ENCODE measurements at regions not wholly inside any gene's neighbourhood (a gene's known extent, or its start where the extent isn't known, plus 50 kb on each side); places are given as distances from the start of the nearest gene placed in this dataset.
"Not testable (repeated sequence)": the region's sequence is repeated elsewhere in the genome, so short reads cannot be mapped to it uniquely, and the experiment has no call there.

DNA sequence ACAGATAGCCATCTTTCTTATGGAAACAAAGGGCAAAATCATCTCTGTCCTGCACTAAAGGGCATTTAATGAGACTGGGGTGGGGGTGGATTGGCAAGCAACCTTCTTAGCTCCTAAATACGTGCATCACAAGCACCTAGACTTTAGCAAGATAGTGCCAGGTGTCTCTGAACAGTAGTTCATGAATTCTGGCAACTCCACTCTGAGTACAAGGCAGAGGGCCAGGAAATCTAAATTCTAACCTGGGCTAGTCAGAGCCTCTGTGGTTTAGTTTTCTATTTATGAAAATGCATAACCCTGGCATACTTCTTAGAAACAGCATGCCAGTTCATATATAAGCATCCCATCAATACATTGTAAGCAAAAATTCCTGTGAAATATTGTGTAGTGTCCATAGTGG is 788.5 kb downstream of the MCTP2 start:
- no peak for DNase-seq

DNA sequence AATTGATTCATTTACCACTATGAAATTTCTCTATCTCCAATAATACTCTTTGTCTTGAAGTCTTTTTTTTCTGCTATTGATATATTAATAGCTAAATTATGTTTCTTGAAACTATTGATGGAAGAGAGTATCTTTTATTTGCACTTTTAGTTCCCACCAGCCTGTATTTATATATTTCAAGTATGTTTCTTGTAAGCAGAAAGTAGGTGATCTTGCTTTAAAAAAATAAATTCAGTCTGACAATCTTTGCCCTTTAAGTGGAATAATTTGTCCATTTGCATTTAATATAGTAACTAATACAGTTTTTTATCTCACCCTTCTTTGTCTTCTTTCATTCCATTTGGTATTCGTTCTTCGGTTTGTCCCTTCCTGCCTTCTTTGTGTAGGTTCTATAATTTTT is 790.5 kb downstream of the MCTP2 start:
- DNase-seq: no peak

DNA sequence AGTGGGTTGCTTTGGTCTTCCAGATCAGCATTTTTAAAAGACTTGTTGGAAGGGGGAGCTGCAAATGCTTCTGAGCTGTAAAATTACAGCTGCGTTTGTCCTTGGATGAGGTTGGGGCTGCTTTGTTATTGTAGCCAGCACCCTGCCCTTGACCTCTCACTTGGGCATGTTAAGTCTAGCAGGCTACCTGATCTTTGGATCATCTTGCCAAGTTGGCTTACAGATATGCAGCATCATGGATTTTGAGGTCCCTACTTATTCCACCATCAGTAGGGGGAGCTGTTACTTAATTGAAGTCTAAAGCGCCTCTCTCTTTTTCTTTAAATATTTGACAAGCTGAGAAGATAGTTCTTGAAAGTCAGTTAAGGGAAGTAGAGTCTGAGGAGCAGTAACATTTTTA is 793.0 kb downstream of the MCTP2 start:
- no peak for DNase-seq

DNA sequence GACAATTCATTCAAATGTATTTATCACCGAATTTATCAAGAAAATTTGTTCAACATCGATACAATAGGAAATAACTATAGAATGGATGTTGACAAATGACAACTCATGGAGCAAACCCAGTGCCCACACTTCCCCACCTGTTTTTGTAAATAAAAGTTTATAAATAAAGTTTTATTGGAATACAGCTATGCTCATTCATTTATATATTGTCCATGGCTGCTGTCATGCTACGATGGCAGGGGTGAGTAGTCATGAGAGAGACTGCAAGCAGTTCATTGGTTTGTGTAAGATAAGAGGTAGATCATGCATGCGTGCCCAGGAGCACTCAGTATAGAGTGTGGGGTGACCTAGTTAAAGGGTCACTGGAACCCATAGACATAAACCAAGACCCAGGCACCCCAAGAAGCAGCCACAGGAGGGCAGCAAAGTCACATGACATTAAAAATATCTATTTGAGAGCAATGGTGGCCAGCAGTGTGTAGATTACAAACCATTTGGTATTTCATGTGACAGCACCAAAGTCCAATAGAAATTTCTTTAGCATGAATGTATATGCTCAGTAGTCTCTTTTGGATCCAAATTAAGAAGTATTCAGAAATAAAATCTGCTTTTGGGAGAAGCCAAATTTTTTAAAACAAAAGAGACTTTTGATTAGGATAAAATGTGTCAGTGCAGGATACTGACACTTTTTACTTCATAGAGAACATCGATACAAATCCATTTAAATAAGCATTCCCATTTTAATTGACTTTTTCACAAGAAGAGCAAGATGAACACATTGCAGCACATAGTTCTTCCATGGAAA is 794.8 kb downstream of the MCTP2 start:
- peak; percentile 14 for DNase-seq

DNA sequence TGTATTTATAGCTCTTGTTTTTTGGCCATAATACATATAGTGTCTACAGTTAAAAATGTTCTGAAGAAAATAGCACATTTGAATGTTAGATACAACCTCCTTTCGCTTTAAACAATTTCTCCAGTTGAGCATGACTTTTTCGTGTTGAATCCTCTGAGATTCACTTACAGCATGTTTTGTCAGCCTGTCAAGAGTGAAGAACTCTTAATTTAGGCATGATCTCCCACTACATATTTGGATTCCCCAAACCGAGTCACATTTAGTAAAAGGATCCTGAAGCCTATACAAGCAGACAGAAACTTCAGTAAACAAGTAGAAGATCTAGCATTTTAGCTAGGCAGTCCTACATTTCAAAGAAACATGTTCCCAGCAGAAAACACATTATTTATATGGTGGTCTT is 796.6 kb downstream of the MCTP2 start:
- DNase-seq: no peak

DNA sequence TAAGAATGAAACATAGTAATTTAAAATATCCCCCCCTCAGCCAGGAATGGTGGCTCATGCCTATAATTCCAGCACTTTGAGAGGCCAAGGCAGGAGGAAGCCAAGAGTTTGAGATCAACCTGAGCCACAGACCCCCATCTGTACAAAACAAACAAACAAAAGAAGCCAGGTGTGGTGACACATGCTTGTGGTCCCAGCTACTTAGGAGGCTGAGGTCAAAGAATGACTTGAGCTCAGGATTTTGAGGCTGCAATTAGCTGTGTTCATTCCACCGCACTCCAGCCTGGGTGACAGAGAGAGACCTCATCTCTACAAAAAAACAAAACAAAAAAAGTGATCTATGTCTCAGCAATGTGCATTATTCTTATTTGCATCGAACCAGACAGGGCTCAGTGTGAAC is 800.8 kb downstream of the MCTP2 start:
- no peak for DNase-seq

DNA sequence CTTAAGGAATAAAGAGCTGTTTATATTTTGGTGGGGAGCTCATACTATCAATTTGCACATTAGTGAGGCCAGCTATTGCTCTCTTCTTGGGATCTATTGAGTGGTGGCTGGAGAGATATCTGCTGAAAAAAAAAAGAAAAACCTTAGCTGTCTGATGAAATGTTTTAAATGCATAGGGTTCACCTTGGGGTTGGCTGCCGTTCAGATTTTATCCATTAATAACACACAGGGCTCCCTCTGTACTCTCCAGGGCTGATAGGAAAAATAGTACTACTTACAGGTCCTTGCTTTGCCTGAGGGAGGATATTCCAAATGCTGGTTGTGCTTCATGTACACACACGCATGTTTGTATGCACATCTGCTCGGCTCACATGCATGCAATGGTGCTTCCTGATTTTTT is 803.7 kb downstream of the MCTP2 start:
- no peak for DNase-seq

DNA sequence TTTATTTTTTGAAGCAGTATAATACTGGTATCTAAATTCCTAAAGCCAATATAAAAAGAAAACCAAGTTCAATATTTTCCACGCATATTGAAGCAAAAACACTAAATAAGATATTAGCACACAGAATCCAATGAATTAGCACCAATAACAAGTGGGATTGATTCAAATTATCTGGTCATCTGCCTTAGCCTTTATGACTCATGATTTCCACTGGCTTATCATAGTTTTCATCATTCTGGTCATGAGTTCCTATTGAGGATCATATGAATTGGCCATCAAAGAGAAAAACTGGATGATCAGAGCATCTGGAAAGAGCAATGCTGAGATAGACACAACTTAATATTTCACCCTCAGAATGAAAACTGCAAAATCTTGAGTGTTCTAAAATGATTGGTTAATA is 809.9 kb downstream of the MCTP2 start:
- DNase-seq: no peak

DNA sequence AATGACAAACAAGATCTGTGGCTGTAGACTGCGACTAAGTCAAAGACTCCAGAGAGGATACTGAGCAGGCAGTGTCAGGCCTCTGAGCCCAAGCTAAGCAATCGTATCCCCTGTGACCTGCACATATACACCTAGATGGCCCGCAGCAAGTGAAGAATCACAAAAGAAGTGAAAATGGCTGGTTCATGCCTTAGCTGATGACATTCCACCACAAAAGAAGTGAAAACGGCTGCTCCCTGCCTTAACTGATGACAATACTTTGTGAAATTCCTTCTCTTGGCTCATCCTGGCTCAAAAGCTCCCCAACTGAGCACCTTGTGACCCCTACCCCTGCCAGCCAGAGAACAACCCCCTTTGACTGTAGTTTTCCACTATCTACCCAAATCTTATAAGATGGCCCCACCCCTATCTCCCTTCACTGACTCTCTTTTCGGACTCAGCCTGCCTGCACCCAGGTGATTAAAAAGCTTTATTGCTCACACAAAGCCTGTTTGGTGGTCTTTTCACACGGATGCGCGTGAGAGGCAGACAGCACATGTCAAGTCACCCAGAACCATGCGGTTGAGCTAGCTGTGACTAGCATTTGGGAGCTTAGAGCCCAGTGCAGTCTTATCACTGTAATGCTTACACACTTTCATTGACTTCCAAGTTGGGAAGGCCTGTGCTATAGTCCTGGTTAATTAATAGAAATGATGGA is 812.0 kb downstream of the MCTP2 start:
- DNase-seq: not testable (repeated sequence)

DNA sequence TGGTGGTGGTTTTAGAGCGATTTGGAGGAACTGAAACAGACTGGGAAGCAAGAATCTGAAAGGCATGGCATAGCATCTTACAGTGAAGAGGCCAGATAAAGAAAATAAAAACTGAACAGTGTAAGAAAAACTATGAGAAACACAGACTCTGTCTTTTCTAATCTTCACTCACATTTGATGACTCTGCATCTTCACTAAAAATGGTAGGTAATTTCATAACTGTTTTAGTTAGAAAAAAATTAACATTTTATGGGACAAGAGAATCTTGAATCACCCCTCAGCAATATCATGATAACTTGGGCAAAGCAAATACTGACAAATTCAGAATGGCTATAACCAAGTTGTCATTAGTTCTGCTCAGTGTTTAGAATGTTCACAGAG is 812.6 kb downstream of the MCTP2 start:
- no peak for DNase-seq

DNA sequence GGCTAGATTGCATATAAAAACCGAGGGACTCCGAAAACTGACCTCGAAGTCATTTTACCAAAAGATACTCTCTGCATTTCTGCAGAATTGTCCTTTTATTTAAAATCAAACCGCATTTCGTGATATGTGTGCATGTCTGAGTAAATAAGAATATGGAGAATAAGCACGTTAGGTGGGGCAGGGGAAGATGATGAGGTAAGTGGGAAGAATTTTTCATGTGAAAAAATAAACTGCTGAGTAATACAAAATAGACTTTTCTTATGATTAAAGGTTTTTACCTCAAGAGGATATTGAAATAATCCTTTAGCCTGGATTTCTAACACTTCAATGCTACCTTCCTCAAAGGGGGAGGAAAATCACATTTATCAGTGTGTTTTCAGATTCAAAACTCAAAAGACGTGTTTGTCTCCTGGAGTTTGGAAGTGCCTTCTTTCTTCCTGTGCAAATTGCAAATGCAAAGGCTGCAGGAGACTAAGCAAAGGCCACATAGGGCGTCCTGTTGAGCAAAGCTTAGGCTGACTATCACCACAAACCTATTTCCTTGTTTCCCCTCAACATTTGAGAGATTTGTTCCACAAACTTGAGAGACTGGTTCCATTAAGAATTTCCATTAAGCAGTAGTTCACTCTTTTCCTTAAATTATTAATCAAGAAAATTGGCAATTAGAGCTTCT is 813.5 kb downstream of the MCTP2 start:
- DNase-seq: no peak

DNA sequence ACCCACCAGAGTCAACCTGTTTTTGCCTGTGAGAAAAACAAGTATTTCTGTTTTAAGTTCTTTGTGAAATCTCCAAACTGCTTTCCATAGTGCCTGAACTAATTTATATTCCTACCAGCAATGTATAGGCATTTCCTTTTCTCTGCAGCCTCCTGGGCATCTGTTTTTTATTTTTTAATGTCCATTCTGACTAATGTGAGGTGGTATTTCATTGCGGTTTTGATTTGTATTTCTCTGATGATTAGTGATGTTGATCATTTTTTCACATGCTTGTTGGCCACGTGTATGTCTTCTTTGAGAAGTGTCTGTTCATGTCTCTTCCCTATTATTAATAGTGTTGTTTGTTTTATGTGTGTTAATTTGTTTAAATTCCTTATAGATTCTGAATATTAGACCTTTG is 820.5 kb downstream of the MCTP2 start:
- DNase-seq: no peak

DNA sequence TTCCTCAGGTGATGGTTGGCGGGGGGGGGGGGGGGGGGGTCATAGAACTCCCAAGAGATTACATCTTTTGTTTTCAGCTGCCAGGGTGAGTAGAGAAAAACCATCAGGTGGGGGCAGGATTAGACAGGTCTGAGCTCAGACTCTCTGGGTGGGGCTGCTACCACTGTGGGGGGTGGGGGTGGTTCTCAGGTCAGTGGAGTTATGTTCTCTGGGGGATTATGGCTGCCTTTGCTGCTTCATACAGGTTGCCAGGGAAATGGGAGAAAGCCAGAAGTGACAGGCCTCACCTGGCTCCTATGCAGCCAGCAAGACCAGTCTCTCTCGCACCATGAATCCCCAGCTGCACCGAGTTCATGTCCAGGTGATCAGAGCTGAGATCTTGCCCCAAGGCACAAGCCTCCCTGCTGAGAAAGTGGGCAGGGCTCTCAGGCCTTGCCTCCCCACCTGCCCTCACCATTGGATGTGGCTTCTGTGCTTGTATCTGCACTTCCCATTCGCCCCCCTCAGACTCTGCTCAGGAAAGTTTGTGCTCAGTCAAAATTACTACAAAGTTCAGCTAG is 828.1 kb downstream of the MCTP2 start:
- DNase-seq: no peak

DNA sequence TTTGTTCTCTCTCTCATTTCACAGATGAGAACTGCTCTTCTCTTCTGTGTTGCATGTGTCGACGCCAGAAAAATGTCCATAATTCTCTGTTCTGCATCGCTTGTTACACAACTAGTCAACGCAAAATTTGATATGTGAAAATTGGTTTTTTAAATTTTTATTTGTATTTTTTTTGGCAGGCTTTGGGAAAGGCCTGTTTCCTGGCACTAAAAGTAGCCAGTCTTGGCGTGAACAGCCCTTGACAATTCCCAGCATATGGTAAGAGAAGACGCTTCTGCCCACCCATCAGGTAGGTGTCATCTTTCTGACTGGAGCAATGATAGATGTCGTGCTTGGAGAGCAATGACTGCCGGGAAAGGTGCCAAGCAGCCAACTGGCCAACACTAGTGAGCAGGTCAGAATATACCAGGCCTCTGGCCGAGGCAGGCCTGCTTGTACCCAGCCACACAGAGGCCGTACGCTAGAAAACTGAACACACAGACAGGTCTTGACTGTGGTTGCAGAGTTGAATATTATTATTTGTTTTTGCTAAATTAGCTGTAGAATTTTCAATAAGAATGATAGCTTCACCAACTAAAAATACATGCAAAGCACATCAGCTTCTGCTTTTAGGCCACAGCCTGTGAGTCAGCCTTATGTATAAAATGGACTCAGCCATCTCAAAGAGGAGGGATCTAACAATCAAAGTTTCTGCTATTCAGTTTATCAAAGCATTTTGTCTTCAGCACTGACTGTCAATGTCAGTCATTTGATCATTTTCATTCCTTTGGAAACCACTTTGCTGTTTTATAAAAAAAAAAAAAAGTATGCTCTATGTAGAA is 837.5 kb downstream of the MCTP2 start:
- no peak for DNase-seq

DNA sequence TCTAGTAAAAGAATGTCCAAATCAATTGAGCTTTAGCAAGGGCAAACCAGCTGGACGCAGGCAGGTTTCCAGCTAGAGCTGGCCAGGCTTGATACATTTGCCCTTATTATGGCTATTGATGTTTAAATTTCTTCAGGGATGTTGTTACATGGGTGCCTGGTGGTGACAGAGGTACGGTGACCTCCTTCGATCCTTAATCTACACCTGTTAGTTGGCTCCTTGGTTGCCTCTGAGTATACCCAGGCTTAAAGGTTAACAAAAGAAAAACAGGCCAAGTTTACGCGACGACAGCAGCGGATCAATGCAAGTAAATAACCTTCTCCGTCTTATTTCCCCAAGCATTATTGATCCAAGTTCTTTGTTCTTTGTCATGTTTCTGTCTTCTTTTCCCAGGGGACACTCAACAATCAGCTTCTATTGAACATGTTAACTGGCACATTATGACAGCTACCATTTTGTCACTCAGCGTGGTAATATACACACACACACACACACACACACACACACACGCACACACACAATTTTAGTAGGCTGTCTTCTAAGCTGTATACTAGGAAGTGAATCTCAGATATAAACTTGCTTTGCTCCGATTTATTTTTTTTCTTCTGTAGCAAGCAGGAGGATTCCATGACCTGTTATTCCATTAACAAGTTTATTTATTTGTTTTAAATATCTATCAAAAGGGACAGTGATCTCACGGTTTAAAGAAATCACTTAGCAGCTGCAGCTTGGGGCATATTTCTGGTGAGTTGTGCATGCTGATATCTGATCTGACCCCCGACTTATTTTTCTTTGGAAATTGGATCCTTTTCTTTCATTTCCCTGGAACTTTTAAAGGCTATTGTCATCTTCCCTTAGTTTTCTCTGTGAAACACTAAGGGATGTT is 844.7 kb downstream of the MCTP2 start:
- no peak for DNase-seq

DNA sequence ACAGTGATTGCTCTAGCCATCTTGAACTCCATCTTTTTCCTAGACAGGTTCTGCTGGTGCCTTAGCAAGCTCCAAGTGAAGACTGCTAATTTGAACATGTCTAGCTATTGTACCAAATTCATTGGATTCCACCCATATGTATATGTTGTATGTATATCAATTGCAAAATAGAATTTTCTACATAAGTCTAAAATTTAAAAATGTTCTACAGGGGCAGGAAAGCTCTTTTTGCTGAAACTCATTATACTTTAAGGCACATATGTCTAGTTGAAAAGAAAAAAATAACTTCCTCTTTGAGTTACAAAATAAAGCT is 845.3 kb downstream of the MCTP2 start:
- DNase-seq: no peak

DNA sequence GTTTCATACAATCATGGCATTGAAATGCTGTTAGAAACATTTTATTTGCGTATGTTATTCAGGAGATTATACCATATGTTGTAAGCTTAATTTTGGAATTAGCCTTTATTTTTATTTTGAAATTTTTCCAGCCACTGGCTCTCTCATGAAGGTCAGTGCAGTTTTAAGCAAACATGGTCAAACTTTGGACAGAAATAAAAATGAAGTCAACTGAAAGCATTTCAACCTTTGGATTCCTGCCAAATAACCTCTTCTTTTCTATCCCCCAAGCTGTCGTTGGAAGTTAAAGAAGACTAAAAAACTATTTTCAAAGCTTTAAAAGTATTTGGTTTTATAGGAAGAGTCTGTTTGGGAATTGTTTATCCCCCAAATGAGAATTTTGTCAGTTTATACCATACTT is 846.6 kb downstream of the MCTP2 start:
- DNase-seq: no peak

DNA sequence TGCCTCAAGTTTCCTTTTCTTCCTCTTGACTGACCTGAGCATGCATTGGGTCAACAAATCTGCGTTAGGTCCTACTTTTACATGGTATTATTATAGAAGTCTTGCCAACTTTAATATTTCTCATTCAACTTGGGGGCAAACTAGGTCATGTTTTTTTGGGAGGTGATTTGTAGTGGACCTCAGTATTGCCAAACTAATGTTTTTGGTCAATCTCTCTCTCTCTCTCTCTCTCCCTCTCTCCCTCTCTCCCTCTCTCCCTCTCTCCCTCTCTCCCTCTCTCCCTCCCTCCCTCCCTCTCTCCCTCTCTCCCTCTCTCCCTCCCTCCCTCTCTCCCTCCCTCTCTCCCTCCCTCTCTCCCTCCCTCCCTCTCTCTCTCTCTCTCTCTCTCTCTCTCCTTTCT is 848.9 kb downstream of the MCTP2 start:
- DNase-seq: not testable (repeated sequence)

DNA sequence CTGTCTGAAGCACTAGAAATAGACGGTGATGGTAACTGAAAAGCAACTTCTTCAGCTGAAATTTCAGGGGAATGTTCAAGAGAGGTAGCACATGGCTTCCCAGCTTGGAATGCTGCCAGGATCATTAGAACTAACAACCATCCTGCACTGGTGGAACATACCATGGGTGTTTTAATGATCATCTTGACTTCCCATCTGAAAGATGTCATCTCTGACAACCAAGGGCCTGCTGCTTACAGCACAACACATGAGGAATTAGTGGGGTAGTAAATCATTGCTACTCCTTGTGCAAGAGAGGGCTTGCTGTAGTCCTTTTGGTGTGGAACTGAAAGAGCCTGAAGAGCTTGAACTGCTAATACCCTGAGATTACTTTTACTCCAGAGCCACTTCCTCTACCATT is 853.7 kb downstream of the MCTP2 start:
- DNase-seq: no peak

DNA sequence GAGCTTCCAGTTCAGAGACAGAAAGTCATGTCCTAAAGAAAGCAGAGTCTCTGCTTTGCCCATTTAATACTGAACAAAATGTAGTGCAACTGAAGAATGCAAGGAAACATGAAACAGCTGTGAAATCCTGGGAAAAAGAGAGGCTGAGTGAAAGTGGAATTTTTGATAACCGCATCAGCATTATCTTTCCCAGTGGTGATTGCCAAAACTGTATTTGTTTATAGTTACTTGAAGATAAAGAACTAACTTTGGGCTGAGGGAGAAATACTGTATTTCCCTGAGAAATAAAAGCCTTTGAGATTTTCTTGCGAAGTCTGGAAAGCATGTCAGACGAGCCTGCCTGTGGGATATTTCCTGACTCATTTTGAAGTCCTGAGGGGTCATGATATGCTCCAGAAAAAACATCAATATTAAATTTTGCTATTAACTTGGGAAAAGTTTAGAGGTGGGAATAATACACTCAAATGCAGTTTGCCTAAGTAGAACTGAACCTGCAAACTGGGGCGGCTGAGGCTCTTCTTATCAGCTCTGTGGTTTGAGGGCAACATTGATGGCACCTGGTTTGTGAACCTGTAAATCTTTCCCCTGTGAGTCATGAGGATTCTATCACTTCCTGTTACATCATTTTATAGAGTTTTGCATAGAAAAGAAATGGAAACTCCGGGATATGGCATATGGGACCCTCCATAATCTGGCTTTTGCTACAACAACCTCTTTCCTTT is 855.3 kb downstream of the MCTP2 start:
- no peak for DNase-seq

DNA sequence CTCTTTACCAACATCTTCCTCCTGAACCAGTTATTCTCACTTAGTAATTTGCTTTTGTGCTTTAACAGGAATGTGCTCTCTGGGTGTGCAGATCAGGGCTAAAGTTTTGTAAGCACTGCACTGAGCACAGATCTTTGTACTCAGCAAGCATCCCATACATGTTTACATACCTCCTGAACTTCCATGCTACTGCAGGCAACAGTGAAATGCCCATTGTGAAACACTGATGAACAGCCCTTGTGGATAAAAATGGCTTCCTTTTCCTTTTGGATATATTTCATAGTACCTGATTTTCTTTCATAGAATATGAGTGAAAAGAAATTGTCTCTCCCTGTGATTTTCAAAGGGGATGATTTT is 855.9 kb downstream of the MCTP2 start:
- DNase-seq: no peak

DNA sequence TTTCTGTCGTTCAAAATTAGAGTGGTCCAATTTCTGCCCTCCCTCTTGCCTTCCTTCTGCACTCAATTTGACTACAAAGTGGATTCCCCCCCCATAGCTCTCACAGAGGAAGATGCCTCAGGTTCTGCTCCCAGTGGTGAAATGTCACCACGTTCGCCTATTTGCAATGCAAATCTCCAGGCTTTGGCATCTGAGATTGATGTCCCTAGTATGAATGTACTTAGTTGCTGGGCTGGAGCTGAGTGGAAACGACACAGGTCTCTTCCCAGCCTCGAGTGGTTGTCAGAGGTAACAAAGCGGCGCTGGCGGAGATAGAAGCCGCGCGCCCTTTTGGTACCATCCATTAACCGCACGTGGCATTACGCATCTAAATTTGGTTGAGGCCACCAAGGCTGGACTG is 860.1 kb downstream of the MCTP2 start:
- DNase-seq: no peak
